Calu3 (cell line): ENCODE measurements at regions not wholly inside any gene's neighbourhood (a gene's known extent, or its start where the extent isn't known, plus 50 kb on each side); places are given as distances from the start of the nearest gene placed in this dataset.

Experiments used
- BruUV-seq: library from RNA; stranded (reverse); fragments of 400-500 nt; replicated peaks from 2 replicates; lab custom pipeline; 2021; lab: Mats Ljungman, UMichigan
- CTCF ChIA-PET: fragments of 300-600 bp; sonication (Branson Sonifier 250); formaldehyde crosslinking; loops from one replicate; lab custom pipeline; 2022; ENCODE audit warnings: antibody characterized with exemption; lab: Charles Lee
- DNase-seq: peaks from one replicate; pipeline ENCODE4 v3.0.0; 2022
- H3K27ac Mint-ChIP-seq: one replicate; pipeline ENCODE4 v1.8.0; 2022; ENCODE audit warnings: mixed read lengths; ENCODE audit not compliant: unreplicated experiment
- H3K27me3 Mint-ChIP-seq: one replicate; pipeline ENCODE4 v1.8.0; 2022; ENCODE audit warnings: mixed read lengths; ENCODE audit not compliant: unreplicated experiment
- H3K36me3 Mint-ChIP-seq: one replicate; pipeline ENCODE4 v1.8.0; 2022; ENCODE audit warnings: mild to moderate bottlenecking, moderate library complexity, mixed read lengths; ENCODE audit not compliant: insufficient read depth, unreplicated experiment
- H3K4me1 Mint-ChIP-seq: one replicate; pipeline ENCODE4 v1.8.0; 2022; ENCODE audit warnings: mild to moderate bottlenecking, low read depth, mixed read lengths; ENCODE audit not compliant: unreplicated experiment
- H3K4me3 Mint-ChIP-seq: one replicate; pipeline ENCODE4 v1.8.0; 2022; ENCODE audit warnings: mild to moderate bottlenecking, low read depth, moderate library complexity, mixed read lengths; ENCODE audit not compliant: unreplicated experiment
- H3K9me3 Mint-ChIP-seq: one replicate; pipeline ENCODE4 v1.8.0; 2022; ENCODE audit warnings: low read depth, mixed read lengths; ENCODE audit not compliant: unreplicated experiment
- CTCF ChIP-seq: fragments of 200-600 bp; IDR thresholded peaks from one replicate; pipeline ENCODE4 v1.8.0; 2022; ENCODE audit warnings: antibody characterized with exemption; ENCODE audit not compliant: unreplicated experiment
- intact Hi-C: fragments of 100-400 bp; cut with micrococcal nuclease; formaldehyde crosslinking; loops from one replicate; pipeline ENCODE4 v1.10.0; 2022; ENCODE audit not compliant: unreplicated experiment

GRCh38 chr7:124338861-124339260 is 306.0 kb upstream of the TMEM229A start:
- Mint-ChIP-seq H3K27me3 (no peaks in the 10 kb centered on the region), H3K4me1 (no peaks in the 10 kb centered on the region), H3K36me3 (no peaks in the 10 kb centered on the region), H3K9me3 (no peaks in the 10 kb centered on the region), H3K4me3 (no peak overlapping the region), H3K27ac (no peak overlapping the region)
- DNase-seq, result no peak
- intact Hi-C loops, result no loop called here
- no peak for TF ChIP-seq CTCF
- CTCF ChIA-PET, result no interaction called here
- no TSS peak for BruUV-seq

GRCh38 chr7:124330731-124331407 is 298.0 kb upstream of the TMEM229A start:
- intact Hi-C loops, result no loop called here
- Mint-ChIP-seq H3K9me3 (no peaks in the 10 kb centered on the region), H3K4me3 (no peak overlapping the region), H3K36me3 (no peaks in the 10 kb centered on the region), H3K27ac (no peak overlapping the region), H3K4me1 (no peaks in the 10 kb centered on the region), H3K27me3 (no peaks in the 10 kb centered on the region)
- TF ChIP-seq CTCF, result no peak
- CTCF ChIA-PET, result no interaction called here
- BruUV-seq, result no TSS peak
- DNase-seq, result no peak

GRCh38 chr7:124328774-124329173 is 295.9 kb upstream of the TMEM229A start:
- Mint-ChIP-seq H3K4me1 (no peaks in the 10 kb centered on the region), H3K4me3 (no peak overlapping the region), H3K9me3 (peaks cover 6% of the 10 kb centered on the region), H3K36me3 (no peaks in the 10 kb centered on the region), H3K27ac (no peak overlapping the region), H3K27me3 (no peaks in the 10 kb centered on the region)
- DNase-seq, result no peak
- no peak for TF ChIP-seq CTCF
- BruUV-seq, result no TSS peak
- CTCF ChIA-PET, result no interaction called here
- intact Hi-C loops, result no loop called here

GRCh38 chr7:124324262-124324661 is 291.4 kb upstream of the TMEM229A start:
- H3K36me3 Mint-ChIP-seq, result no peaks in the 10 kb centered on the region
- no peaks in the 10 kb centered on the region for H3K27me3 Mint-ChIP-seq
- no peak overlapping the region for H3K4me3 Mint-ChIP-seq
- intact Hi-C loops, result no loop called here
- CTCF ChIA-PET, result no interaction called here
- no peak for DNase-seq
- TF ChIP-seq CTCF, result no peak
- peaks cover 6% of the 10 kb centered on the region for H3K9me3 Mint-ChIP-seq
- H3K27ac Mint-ChIP-seq, result no peak overlapping the region
- BruUV-seq, result no TSS peak
- H3K4me1 Mint-ChIP-seq, result no peaks in the 10 kb centered on the region
